ENCODE measurements at regions not wholly inside any gene's neighbourhood (a gene's known extent, or its start where the extent isn't known, plus 50 kb on each side); places are given as distances from the start of the nearest gene placed in this dataset.

GRCh38 chr1:222894331-222894730 lies 79.5 kb downstream of the DISP1 start:
- no peak for DNase-seq
- no peaks in the 10 kb centered on the region for H3F3A ChIP-seq (ENCODE audit: low read length, unreplicated experiment)
- no peak for ATAC-seq
- no peaks in the 10 kb centered on the region for H3K36me3 ChIP-seq (ENCODE audit: low read depth, low read length)
- no peaks in the 10 kb centered on the region for H3K27me3 ChIP-seq (ENCODE audit: low read length)
- ChIA-PET CTCF (no interaction called here), POLR2A (ENCODE audit: unreplicated experiment) (no interaction called here)
- no TSS peak for BruUV-seq (replicated peaks)
- no peaks in the 10 kb centered on the region for H3K9me2 ChIP-seq (replicated peaks; ENCODE audit: low read length)
- H3K79me2 ChIP-seq (ENCODE audit: low read length): no peaks in the 10 kb centered on the region
- intact Hi-C loops (cut with micrococcal nuclease): no loop called here
- H4K20me1 ChIP-seq (ENCODE audit: low read length): no peaks in the 10 kb centered on the region
- no peak overlapping the region for H3K4me3 ChIP-seq (ENCODE audit: low read length)
- H2AFZ ChIP-seq (ENCODE audit: low read length): no peak overlapping the region
- no peaks in the 10 kb centered on the region for H3K9me3 ChIP-seq (ENCODE audit: low read length)
- no peak for TF ChIP-seq EZH2phosphoT487 (IDR thresholded peaks at IDR 0.05; ENCODE audit: borderline replicate concordance, low read length)
- no peak for TF ChIP-seq EZH2 (IDR thresholded peaks at IDR 0.05; ENCODE audit: low read length, unreplicated experiment)
- no peak for TF ChIP-seq CTCF (conservative IDR thresholded peaks at IDR 0.05; ENCODE audit: low read depth, low read length)
- H3K9ac ChIP-seq (ENCODE audit: low read length): no peak overlapping the region
- no peak overlapping the region for H3K27ac ChIP-seq (ENCODE audit: low read length)
- peaks cover 42% of the 10 kb centered on the region for H3K4me1 ChIP-seq (ENCODE audit: insufficient read depth, low read length)
- no peak overlapping the region for H3K4me2 ChIP-seq (ENCODE audit: low read length)

GRCh38 chr1:222896630-222897526 lies 82.0 kb downstream of the DISP1 start:
- intact Hi-C loops (cut with micrococcal nuclease): no loop called here
- DNase-seq (peak; percentile 51), ATAC-seq (no peak)
- ChIA-PET CTCF (no interaction called here), POLR2A (ENCODE audit: unreplicated experiment) (no interaction called here)
- H3K4me1 ChIP-seq (ENCODE audit: insufficient read depth, low read length): peaks cover 29% of the 10 kb centered on the region
- H3K27ac ChIP-seq (ENCODE audit: low read length): no peak overlapping the region
- H3K27me3 ChIP-seq (ENCODE audit: low read length): no peaks in the 10 kb centered on the region
- no peaks in the 10 kb centered on the region for H4K20me1 ChIP-seq (ENCODE audit: low read length)
- peak overlapping the region; percentile 60; the same call in 1 of the 2 replicates for H3K4me3 ChIP-seq (ENCODE audit: low read length)
- no peaks in the 10 kb centered on the region for H3K79me2 ChIP-seq (ENCODE audit: low read length)
- H3K9me2 ChIP-seq (replicated peaks; ENCODE audit: low read length): no peaks in the 10 kb centered on the region
- peak overlapping the region; percentile 4; the same call in 1 of the 2 replicates for H2AFZ ChIP-seq (ENCODE audit: low read length)
- TF ChIP-seq CTCF (conservative IDR thresholded peaks at IDR 0.05; ENCODE audit: low read depth, low read length): no peak
- TF ChIP-seq EZH2phosphoT487 (IDR thresholded peaks at IDR 0.05; ENCODE audit: borderline replicate concordance, low read length): no peak
- no peak for TF ChIP-seq EZH2 (IDR thresholded peaks at IDR 0.05; ENCODE audit: low read length, unreplicated experiment)
- no peaks in the 10 kb centered on the region for H3F3A ChIP-seq (ENCODE audit: low read length, unreplicated experiment)
- H3K9me3 ChIP-seq (ENCODE audit: low read length): no peaks in the 10 kb centered on the region
- BruUV-seq (replicated peaks): no TSS peak
- no peaks in the 10 kb centered on the region for H3K36me3 ChIP-seq (ENCODE audit: low read depth, low read length)
- no peak overlapping the region for H3K9ac ChIP-seq (ENCODE audit: low read length)
- peak overlapping the region; percentile 81 for H3K4me2 ChIP-seq (ENCODE audit: low read length)

Measured in PC-3 (cell line).